Trophoblast cell (in vitro differentiated cells and primary cell): ENCODE measurements at regions not wholly inside any gene's neighbourhood (a gene's known extent, or its start where the extent isn't known, plus 50 kb on each side); places are given as distances from the start of the nearest gene placed in this dataset.
A peak's percentile ranks its signal among the peaks of the same experiment; 100 is the strongest.
"Not testable (repeated sequence)": the region's sequence is repeated elsewhere in the genome, so short reads cannot be mapped to it uniquely, and the experiment has no call there.

Experiments used
- DNase-seq, 2 donors: peaks; one replicate each; pipeline ENCODE4 v3.0.0-alpha.2; 2016
- H2AFZ ChIP-seq: 2 replicates; pipeline ENCODE4 v1.6.1; 2013; ENCODE audit warnings: low read length, moderate library complexity, mild to moderate bottlenecking; ENCODE audit not compliant: insufficient read depth, poor library complexity
- H2AK5ac ChIP-seq: 2 replicates; pipeline ENCODE4 v1.6.1; 2013; ENCODE audit warnings: mild to moderate bottlenecking, low read length
- H2BK120ac ChIP-seq: 2 replicates; pipeline ENCODE4 v1.6.1; 2013; ENCODE audit warnings: low read length, mild to moderate bottlenecking, moderate library complexity; ENCODE audit not compliant: insufficient read depth, poor library complexity
- H2BK12ac ChIP-seq: 2 replicates; pipeline ENCODE4 v1.6.1; 2013; ENCODE audit warnings: mild to moderate bottlenecking, low read length, moderate library complexity
- H2BK5ac ChIP-seq: 2 replicates; pipeline ENCODE4 v1.6.1; 2013; ENCODE audit warnings: low read length, low read depth, moderate library complexity, mild to moderate bottlenecking; ENCODE audit not compliant: poor library complexity
- H3K14ac ChIP-seq: 2 replicates; pipeline ENCODE4 v1.6.1; 2013; ENCODE audit warnings: mild to moderate bottlenecking, low read length
- H3K18ac ChIP-seq: 2 replicates; pipeline ENCODE4 v1.6.1; 2013; ENCODE audit warnings: mild to moderate bottlenecking, low read length
- H3K23ac ChIP-seq: 2 replicates; pipeline ENCODE4 v1.6.1; 2013; ENCODE audit warnings: low read length
- H3K27ac ChIP-seq: 2 replicates; pipeline ENCODE4 v1.5.1; 2013; ENCODE audit warnings: low read depth, mild to moderate bottlenecking, inconsistent platforms, low read length, moderate library complexity
- H3K27me3 ChIP-seq: 2 replicates; pipeline ENCODE4 v1.6.1; 2013; ENCODE audit warnings: inconsistent platforms, mild to moderate bottlenecking, low read length, moderate library complexity; ENCODE audit not compliant: insufficient read depth
- H3K36me3 ChIP-seq, 2 experiments: 1 replicate in 1 of 2; 2 replicates in 1 of 2; pipeline ENCODE4 v1.6.1; 2013; ENCODE audit warnings: low read length in 2 of 2, mild to moderate bottlenecking in 2 of 2, moderate library complexity in 1 of 2; ENCODE audit not compliant: insufficient read depth in 2 of 2, control insufficient read depth in 1 of 2
- H3K4ac ChIP-seq: 2 replicates; pipeline ENCODE4 v1.6.1; 2013; ENCODE audit warnings: low read depth, mild to moderate bottlenecking, low read length, moderate library complexity
- H3K4me1 ChIP-seq, 2 experiments: 1 replicate in 1 of 2; 2 replicates in 1 of 2; pipeline ENCODE4 v1.6.1; 2013; ENCODE audit warnings: low read length in 2 of 2, mild to moderate bottlenecking in 2 of 2, moderate library complexity in 1 of 2; ENCODE audit not compliant: insufficient read depth in 2 of 2, control insufficient read depth in 1 of 2
- H3K4me2 ChIP-seq: 2 replicates; pipeline ENCODE4 v1.6.1; 2013; ENCODE audit warnings: inconsistent platforms, mild to moderate bottlenecking, low read length, moderate library complexity
- H3K4me3 ChIP-seq: 2 replicates; pipeline ENCODE4 v1.5.1; 2013; ENCODE audit warnings: mild to moderate bottlenecking, low read depth, low read length, inconsistent platforms
- H3K79me1 ChIP-seq: one replicate; pipeline ENCODE4 v1.6.1; 2013; ENCODE audit warnings: low read length
- H3K79me2 ChIP-seq: 2 replicates; pipeline ENCODE4 v1.6.1; 2013; ENCODE audit warnings: low read length, mild to moderate bottlenecking; ENCODE audit not compliant: control insufficient read depth, insufficient read depth, poor library complexity
- H3K9ac ChIP-seq: 2 replicates; pipeline ENCODE4 v1.6.1; 2013; ENCODE audit warnings: mild to moderate bottlenecking, low read length
- H3K9me3 ChIP-seq: 2 replicates; pipeline ENCODE4 v1.6.1; 2013; ENCODE audit warnings: low read depth, mild to moderate bottlenecking, control low read depth, inconsistent platforms, low read length; ENCODE audit not compliant: insufficient read depth
- H4K12ac ChIP-seq: 2 replicates; pipeline ENCODE4 v1.6.1; 2013; ENCODE audit warnings: low read depth, mild to moderate bottlenecking, low read length, moderate library complexity
- H4K8ac ChIP-seq: 2 replicates; pipeline ENCODE4 v1.6.1; 2013; ENCODE audit warnings: low read depth, mild to moderate bottlenecking, low read length, moderate library complexity
- H4K91ac ChIP-seq: one replicate; pipeline ENCODE4 v1.6.1; 2013; ENCODE audit warnings: low read depth, mild to moderate bottlenecking, low read length, moderate library complexity
- WGBS: extraction: QIAGEN DNeasy Blood & Tissue Kit; methylation state at CpG from one replicate; pipeline ENCODE4 v1.1.7; 2013; ENCODE audit warnings: missing lambda C conversion rate; ENCODE audit not compliant: insufficient read length, insufficient coverage; ENCODE audit errors: extremely low coverage; 5-methylcytosine and 5-hydroxymethylcytosine counted together

DNA sequence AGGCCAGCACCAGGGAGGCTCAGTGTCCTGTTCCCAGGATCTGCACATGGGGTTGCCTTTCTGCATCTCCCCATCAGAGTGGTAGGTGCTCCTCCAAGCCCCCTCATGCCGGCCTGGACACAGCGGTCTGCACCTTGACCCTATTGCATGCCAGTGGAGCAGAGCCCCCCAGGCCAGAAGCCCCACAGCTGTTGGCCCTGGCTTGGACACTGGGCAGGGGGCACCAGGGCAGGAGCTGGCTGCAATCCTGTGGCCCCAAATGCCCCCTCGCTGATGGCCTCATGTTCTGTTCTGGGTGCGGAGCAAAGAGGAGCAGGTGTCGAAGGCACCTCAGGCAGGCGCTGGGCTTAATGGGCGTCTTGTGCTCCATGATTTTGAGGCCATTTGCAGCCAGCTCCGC is 62.7 kb downstream of the CCDC74A start:
- Histone ChIP-seq H3K4me2 (no peak overlapping the region), H2BK12ac (no peak overlapping the region), H4K8ac (no peak overlapping the region), H3K4me1 (no peaks in the 10 kb centered on the region), H2AK5ac (no peak overlapping the region), H3K14ac (no peak overlapping the region), H3K27ac (no peak overlapping the region), H3K4ac (no peak overlapping the region), H3K4me3 (no peak overlapping the region), H3K9me3 (peaks cover 3% of the 10 kb centered on the region), H3K23ac (no peak overlapping the region), H4K91ac (no peak overlapping the region), H3K36me3 (no peaks in the 10 kb centered on the region), H3K18ac (no peak overlapping the region), H2BK5ac (no peak overlapping the region), H3K27me3 (no peaks in the 10 kb centered on the region), H3K79me2 (no peaks in the 10 kb centered on the region), H3K79me1 (no peaks in the 10 kb centered on the region), H2BK120ac (no peak overlapping the region), H3K9ac (no peak overlapping the region), H4K12ac (no peak overlapping the region), H2AFZ (no peak overlapping the region)
- WGBS = no CpG with 5 or more reads among the region's 8 CpGs
- DNase-seq = no peak

DNA sequence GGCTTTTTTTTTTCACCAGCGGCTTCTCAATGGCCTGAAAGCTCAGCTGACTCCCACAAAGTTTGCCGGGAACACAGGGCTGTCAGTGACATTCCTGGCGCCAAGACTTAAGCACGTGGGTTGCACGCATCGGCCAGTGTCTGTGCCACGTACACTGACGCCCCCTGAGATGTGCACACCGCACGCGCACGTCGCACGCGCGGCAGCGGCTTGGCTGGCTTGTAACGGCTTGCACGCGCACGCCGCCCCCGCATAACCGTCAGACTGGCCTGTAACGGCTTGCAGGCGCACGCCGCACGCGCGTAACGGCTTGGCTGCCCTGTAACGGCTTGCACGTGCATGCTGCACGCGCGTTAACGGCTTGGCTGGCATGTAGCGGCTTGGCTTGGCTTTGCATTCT is 63.2 kb downstream of the CCDC74A start:
- Histone ChIP-seq H2BK120ac (no peak overlapping the region), H3K4me2 (no peak overlapping the region), H3K27me3 (no peaks in the 10 kb centered on the region), H3K36me3 (no peaks in the 10 kb centered on the region), H3K79me2 (no peaks in the 10 kb centered on the region), H3K4me3 (peak overlapping the region; percentile 30), H2BK5ac (no peak overlapping the region), H3K14ac (no peak overlapping the region), H3K9ac (no peak overlapping the region), H4K91ac (no peak overlapping the region), H3K23ac (no peak overlapping the region), H3K9me3 (peaks cover 3% of the 10 kb centered on the region), H3K79me1 (no peaks in the 10 kb centered on the region), H3K4me1 (no peaks in the 10 kb centered on the region), H4K12ac (no peak overlapping the region), H2AFZ (no peak overlapping the region), H3K18ac (no peak overlapping the region), H3K4ac (no peak overlapping the region), H3K27ac (no peak overlapping the region), H4K8ac (no peak overlapping the region), H2BK12ac (no peak overlapping the region), H2AK5ac (no peak overlapping the region)
- no peak for DNase-seq
- no CpG with 5 or more reads among the region's 39 CpGs for WGBS

GRCh38 chr2:131596561-131596960 is 68.9 kb downstream of the CCDC74A start:
- not testable (repeated sequence) for H2BK12ac ChIP-seq, DNase-seq, H3K4me2 ChIP-seq, H3K27ac ChIP-seq, H3K79me2 ChIP-seq, H3K79me1 ChIP-seq, H2AFZ ChIP-seq, H4K12ac ChIP-seq, H3K4me3 ChIP-seq, H4K91ac ChIP-seq, H3K14ac ChIP-seq, H3K4me1 ChIP-seq, H3K4ac ChIP-seq, H4K8ac ChIP-seq, H2BK120ac ChIP-seq, H3K36me3 ChIP-seq, H3K23ac ChIP-seq, H2AK5ac ChIP-seq, H3K9ac ChIP-seq, H3K18ac ChIP-seq, H3K27me3 ChIP-seq, H3K9me3 ChIP-seq, H2BK5ac ChIP-seq
- no CpG with 5 or more reads among the region's 5 CpGs for WGBS

DNA sequence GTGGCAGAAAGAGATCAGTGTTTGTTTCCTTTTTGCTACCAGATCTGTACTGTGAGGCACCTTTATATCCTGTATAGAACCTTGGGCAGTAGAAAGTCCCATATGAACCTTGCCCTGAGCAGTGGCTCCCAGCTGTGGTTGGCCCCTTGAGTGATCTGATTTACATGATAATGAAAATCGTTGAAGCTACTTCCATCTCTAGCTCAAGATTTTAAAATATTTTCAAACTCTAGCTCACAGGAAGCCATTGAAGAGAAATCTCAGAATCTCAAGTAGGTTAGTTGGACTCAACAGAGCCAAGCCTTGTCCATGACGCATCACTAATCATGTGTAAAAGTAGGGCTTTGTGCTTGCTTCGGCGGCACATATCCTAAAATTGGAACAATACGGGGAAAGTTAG is 74.8 kb downstream of the CCDC74A start:
- not testable (repeated sequence) for H3K9me3 ChIP-seq, H2BK5ac ChIP-seq, H3K79me1 ChIP-seq, H3K23ac ChIP-seq, H3K4me3 ChIP-seq, H4K8ac ChIP-seq, H2AK5ac ChIP-seq, H3K36me3 ChIP-seq, H2AFZ ChIP-seq, H3K4ac ChIP-seq, H2BK12ac ChIP-seq, H3K4me2 ChIP-seq, H3K9ac ChIP-seq, H3K27me3 ChIP-seq, H4K91ac ChIP-seq, H3K18ac ChIP-seq, H3K27ac ChIP-seq, H3K14ac ChIP-seq, H3K4me1 ChIP-seq, DNase-seq, H4K12ac ChIP-seq, H2BK120ac ChIP-seq, H3K79me2 ChIP-seq
- no CpG with 5 or more reads among the region's 5 CpGs for WGBS
